HG03064 (cell line): ENCODE measurements at regions not wholly inside any gene's neighbourhood (a gene's known extent, or its start where the extent isn't known, plus 50 kb on each side); places are given as distances from the start of the nearest gene placed in this dataset.
"Not testable (repeated sequence)": the region's sequence is repeated elsewhere in the genome, so short reads cannot be mapped to it uniquely, and the experiment has no call there.

Source experiments
- ATAC-seq: cut with Tn5 transposase; IDR thresholded peaks from one replicate; pipeline ENCODE4 v1.9.1; 2021; ENCODE audit warnings: low read depth; ENCODE audit not compliant: unreplicated experiment

DNA sequence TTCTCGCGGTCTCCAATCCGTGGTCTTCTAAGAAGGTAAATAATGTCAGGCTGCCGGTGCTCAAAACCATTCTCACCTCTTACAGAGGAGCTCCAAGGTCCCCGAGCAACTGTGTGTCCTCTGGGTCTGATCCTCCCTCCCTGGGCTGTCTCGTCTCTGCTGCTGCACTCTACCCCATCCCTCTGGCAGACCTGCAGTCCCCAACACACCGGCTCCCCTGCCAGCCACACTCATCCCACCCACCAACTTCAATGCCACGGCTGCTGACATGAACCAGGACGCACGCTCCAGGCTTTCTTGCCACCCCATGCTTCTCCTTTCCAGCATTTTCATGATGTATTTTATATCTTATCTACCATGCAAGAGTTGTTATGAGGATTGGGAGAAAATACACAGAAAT lies 559.5 kb upstream of the SALL3 start:
- ATAC-seq: no peak

DNA sequence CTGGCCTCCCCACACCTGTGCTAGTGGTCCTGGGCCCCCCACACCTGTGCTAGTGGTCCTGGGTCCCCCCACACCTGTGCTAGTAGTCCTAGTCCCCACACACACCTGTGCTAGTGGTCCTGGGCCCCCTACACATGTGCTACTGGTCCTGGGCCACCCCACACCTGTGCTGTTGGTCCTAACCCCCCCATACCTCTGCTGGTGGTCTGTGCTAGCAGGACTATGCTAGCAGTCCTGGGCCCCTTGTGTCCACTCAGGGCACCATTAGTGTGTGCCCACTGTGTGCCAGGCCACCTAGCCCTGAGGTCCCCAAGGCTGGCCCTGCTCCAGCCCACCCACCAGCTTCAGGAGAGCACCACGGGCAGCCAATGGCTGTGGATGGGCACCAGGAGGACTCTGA lies 558.2 kb upstream of the SALL3 start:
- no peak for ATAC-seq

DNA sequence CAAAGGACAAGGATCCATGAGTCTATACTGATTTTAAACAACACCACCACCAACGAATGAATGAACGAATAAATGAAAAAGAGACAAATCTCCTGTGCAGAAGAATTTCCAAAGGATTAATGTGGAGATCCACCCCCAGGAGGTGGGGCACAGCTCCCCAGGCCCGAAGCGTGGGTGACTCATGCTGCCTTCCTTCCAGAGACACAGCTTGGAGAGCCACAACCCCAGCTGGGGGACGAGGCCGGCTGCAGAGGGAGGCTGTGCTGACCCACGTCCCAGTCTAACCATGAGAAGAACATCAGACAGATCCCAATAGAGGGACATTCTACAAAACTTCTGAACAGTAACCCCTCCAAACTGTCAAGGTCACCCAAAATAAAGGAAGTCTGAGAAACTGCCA lies 557.3 kb upstream of the SALL3 start:
- ATAC-seq: no peak

DNA sequence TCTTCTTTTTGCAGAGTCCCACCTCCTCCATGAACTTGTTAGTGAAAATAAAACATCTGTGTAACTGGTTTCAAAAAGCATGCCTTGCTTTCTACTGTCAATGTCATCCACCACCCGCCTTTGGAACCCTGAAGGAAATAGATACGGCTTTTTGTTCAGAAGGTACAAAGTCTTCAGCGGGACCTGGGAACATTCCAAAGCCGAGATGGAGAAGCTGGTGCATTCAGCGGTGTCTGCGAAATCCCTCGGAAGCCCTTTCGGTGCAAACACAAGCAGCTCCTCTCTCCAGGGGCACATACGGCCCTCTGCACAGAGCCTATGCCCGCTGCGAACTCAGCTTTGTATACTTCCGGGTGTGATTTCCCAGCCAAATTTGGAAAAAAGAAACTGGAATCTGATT lies 555.8 kb upstream of the SALL3 start:
- no peak for ATAC-seq

DNA sequence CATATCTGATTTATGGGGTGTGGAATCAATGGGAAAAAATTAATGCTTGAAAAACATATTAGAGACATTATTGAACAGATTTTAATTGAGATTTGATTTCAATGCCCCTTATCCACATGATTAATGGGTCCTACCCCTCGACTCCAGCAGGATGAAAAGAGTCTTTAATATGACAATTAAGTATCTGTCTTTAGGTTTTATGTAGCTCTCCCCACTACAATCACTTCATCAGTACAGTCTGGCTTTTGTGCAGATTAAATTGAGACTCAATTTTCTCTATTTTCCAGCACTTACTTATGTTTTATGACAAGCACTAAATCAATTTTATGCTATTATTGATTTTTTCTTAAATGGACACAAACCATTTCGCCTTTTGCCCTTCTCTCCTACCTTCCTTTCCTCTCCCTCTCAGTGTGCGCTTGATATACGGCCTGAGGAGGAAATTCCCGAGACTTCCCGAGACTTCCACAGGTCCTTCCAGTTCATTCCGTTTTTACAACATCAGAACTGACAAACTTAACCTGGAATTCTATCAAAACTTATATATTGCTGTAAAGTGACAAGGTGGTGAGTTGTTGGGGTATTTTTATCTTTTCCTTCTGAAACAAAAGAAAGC lies 555.1 kb upstream of the SALL3 start:
- ATAC-seq: no peak

DNA sequence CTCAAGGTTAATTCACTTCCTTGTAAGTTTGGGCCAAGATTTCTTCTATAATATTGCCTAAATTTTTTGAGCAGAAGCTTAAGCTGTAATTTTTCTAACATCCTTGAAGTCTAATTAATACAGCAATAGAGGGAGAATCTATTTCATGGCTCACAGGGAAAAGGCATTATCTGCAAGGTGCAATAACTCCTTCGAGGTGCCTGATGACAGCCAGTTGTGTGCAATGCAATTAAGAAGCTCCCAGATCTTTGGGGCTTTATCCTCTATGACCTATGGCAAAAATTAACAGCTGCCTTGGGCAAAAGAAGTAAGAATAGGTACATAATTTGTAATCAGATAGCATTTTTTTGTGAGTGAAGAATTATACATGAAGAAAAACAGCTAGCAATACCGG lies 554.6 kb upstream of the SALL3 start:
- ATAC-seq: no peak

DNA sequence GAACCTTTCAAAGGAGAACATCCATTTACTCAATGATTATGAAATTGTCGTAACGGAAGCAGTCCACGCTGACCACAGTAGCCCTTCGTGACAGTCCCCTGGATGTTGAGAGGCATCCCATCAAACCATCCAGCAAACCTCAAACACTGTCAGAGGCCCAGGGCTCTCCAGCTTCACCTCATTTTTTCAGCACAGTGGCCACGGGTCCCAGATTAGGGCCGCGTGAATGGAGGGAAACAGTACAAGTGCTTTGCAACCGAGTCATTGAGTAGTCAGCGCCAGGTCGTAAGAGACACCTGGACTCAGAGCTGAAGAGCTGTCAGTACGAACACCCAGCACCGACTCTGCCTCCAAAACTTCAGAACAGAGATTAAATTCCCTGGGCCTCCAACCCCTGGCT lies 552.5 kb upstream of the SALL3 start:
- ATAC-seq: no peak

DNA sequence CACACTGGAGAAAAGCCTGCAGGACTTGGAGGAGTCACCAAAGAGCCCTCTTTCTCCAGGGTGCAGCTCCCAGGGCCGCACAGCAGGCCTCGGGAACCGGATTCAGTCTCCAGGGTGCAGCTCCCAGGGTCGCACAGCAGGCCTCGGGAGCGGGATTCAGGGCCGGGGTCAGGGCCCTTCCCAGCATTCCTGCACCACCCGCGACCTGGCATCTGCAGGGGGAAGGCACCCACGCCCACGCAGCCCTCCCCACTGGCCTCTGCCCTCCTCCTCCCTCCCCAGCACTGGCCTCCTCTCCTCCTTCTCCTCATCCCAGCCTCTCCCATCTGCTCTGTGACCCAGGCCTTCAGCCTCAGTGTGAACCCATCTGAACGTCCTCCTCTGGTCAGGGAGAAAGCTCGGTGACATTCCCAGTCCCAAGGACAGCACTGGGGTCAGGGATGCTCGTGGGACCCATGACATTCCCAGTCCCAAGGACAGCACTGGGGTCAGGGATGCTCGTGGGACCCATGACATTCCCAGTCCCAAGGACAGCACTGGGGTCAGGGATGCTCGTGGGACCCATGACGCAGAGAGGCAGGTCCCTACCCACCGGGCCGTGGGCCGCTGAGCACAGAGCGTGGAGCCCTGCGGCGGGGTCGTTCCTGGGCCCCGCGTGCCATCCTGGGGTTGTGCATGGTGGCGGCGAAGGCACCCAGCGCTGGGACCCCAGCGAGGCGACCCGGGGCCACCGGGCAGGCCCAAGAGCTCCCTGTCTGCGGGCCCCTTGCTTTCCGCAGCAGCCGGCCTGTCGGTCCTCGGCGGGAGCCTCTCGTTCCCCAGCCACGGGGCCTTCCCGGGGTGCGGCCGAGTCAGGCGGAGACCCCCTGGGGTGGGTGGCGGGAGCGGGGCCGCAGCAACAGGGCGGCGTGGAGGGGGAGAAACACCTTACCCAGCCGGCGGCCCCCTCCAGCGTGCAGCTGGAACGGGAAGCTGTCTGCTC lies 550.2 kb upstream of the SALL3 start:
- no peak for ATAC-seq

DNA sequence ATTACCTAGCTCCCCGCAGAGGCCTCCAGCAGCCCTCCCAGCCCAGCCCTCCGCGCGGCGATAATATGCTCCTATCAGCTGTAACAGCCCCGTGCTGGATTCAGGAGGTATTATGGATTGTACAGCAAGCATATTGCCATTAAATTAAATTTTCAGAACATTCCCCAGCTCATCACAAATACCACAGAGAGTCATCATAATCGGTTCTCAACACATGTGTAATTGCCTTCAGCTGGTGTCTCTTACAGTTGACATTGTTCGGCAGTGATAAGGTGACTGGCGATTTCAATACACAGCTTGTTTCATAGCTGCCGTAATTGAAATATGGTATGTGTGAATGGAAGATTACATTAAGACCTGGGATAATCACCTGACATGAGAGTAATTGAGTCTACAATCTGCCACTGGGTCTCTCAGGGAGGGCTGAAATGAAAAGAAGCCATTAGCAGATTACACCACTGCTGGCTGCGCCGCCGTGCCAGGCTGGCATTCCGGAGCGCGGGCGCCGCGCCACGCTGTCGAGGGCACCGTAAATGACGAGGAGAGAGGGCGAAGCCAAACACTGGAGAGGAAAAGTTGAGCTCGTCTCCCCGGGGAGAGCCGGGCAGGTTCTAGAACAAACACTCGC lies 549.4 kb upstream of the SALL3 start:
- no peak for ATAC-seq

DNA sequence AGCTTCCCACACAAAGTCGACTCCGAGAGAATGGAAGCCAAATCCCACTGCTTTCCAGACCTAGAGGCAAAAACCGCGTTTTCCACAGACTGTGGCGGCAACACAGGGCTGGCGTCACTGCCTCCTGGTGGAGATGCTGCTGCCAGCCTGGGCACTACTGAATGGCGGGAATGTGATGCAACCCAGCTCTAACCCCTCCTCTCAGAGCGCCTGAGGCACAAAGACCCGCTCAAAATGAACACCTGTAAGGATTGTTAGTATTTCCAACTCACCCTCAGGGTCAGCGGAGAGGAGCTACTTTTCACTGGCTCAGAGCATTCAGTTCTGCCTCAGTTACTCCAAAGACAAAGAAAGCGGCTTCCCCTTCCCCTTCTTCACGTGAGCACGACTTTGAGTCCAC lies 548.0 kb upstream of the SALL3 start:
- no peak for ATAC-seq

DNA sequence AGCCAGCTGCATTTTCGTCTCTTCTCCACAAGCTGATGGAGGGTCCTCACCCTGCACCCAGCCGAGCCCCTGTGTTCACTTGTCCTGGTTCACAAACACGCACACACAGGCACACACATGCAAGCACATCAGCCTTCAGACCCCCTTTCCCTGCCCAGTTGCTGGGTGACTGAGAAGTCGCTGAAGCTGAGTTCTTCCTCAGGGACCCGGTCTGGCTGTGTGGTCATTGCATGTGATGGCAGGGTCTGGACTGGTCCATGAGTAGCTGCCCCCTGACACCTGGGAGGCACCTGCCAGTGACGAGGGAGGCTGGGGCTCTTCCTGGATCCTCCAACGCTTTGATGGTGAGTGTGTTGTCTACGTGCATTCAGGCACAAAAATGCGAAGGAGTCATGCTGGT lies 546.1 kb upstream of the SALL3 start:
- ATAC-seq: no peak

DNA sequence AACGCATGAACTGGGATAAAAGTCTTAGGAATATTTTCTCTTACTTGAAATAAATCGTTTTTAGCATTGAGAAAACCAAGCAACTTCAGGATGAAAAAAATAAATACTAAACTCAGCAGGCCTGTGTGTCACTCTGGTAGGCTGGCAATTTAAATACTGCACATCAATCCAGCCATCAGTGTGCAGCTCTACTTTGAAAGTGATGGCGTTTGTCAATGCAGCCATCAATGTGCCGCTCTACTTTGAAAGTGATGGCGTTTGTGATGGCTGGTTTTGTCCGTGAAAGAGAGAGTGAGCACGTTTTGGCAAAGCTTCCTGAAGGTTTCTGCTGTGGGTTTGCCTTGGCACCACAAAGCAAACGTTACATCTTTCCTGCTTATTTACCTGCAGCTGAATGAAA lies 543.5 kb upstream of the SALL3 start:
- no peak for ATAC-seq

DNA sequence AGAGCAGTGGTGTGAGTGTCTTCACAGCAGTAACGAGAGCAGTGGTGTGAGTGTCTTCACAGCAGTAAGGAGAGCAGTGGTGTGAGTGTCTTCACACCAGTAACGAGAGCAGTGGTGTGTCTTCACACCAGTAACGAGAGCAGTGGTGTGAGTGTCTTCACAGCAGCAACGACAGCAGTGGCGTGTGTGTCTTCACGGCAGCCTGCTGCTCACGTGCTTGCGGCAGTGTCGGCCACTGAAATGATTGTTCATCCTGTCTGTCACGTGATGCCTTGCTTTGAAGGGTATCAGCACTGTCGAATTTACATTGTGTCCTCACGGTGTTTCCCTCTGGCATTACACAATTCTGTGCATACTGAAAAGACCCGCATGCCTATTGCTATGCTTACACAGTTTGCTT lies 541.4 kb upstream of the SALL3 start:
- not testable (repeated sequence) for ATAC-seq

DNA sequence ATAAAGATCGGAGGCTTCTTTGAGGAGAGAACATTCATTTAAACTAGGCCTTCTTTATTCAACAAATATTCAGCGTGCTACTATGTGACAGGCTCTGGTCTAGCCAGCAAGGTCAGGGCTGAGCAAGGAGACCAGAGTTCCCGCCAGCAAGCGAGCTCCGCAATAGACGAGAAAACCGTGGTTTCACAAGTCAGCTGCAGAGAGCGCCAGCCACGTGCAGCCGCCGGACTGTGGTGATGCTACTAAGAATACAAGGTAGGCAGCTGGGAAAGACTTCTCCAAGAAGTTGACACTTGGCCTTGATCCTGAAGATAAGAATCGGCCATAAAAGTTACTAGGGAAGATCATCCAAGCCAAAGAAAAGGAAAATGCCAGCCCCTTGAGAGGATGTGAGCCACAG lies 533.7 kb upstream of the SALL3 start:
- no peak for ATAC-seq

DNA sequence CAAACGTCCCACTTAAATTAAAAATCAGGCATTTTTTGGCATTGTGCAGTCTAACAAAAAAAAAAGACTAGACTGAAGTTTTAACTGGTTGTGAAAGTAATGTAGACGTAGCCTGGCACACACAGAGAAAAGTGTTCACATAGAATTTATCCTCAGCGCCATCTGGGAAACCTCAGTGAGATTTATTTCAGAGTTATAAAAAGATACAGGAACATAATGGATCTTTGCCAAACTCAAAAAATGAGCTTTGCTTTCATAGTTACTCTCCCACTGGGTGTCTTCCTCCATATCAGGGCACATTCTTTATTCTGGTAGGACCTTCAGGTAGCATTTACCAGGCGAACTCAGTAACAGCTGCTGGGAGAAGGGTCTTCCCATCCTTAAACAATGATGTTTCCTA lies 532.4 kb upstream of the SALL3 start:
- ATAC-seq: no peak

DNA sequence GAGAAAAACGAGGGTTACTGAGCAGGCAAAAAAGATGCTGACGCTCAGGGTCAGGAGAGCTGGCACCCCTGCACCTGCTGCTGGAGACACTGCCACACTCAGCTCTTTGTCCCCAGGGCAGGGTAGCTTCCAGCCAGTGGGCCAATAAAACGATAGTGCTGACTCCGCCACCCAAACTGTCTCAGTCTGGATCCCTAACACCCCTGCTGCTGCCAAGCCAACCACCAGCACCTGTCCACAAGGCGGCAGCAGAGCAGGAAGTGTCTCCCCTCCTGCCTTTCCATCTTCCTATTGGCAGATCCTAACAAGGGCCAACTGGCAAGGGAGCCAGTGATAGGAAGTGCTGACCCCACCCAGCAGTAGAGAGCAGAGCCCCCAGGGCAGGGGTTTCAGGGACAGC lies 531.5 kb upstream of the SALL3 start:
- no peak for ATAC-seq

DNA sequence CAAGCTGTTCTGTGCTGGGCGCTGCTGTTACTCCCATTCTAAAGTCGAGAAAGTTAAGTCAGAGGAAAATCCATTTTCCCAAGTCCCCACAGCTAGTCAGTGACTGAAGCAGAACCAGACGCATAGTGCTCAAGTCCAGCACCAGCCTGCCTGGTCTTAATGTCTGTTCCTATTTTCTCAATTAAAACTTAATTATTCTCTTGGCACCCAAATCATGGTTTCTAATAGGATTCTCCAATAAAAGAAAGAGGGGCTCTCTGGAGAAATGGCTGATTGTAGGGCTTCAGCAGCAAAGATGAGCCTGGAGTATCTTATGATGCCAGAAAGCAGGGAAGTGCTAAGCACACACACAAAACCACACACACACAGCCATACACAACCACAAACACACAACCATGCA lies 531.0 kb upstream of the SALL3 start:
- ATAC-seq: no peak

DNA sequence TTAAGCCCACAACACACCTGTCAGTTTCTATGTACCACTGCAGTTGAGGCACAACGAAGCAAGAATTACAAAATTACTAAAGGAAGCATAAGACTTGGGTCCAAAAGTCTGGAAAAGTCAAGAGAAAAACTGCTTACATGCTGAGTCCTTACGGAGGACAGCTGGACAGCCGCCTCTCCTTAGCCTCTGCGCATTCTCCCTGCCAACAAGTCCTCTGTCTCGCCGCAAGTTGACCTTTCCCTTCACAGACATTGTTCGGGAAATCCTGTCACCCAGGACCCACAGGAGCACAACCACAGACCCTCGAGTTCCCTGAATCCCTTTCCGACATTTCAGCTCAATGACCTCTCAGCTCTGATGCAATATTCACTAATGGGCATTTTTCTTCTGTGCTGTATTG lies 525.4 kb upstream of the SALL3 start:
- ATAC-seq: no peak

DNA sequence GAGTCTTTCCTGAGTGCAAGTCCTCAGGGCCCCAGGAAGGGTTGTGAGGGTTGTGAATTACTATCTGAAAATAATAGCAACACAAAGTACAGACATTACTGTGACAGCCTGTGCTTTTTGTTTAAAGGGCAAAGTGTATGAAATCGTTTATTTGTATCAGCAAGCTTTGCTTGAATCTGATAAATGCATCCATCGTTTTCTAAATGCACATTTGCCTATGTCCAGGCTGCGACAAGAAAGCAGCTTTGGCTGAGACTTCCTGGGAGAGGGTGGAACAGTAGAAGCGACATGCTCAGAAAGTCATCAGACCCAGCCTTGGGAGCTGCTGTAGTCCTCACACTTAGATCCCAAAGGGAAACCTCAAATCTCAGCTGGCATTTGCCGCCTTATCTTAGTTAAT lies 524.2 kb upstream of the SALL3 start:
- no peak for ATAC-seq

DNA sequence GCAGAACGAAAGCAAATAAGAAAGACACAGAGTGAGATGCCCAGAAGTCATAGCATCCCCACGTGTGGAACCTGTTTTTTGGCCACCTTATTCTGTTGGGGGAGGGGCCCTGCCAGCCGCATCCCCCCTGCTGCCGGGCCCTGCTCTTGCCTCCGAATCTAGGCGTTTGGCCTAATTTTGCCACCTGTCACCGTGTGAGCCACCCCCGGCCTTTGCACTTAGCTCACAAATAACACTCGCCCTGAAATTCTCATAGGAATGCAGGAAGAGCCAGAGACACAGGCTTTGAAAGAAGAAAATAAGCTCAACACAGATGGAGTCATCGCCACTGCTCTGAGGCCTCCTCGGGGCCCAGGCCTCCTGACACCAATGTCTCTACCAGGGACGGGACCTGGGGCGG lies 522.6 kb upstream of the SALL3 start:
- no peak for ATAC-seq

DNA sequence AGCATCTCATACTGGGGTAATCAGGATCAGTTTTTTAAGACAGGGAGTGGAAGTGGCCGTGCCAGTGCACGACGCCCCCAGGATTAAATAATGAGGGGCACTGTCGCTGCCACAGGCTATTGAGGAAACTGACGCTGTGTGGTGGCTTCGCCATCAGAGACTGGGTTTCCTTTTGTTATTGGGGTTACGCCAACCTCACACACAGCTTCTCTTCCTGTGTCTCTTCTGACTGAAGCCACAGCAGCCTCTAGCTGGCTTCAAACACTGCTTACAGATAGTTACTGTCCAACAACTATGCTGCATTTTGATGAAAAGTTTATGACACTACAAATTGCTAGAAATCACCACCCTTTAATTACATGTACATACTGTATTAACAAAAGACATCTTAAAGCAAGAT lies 521.9 kb upstream of the SALL3 start:
- no peak for ATAC-seq

DNA sequence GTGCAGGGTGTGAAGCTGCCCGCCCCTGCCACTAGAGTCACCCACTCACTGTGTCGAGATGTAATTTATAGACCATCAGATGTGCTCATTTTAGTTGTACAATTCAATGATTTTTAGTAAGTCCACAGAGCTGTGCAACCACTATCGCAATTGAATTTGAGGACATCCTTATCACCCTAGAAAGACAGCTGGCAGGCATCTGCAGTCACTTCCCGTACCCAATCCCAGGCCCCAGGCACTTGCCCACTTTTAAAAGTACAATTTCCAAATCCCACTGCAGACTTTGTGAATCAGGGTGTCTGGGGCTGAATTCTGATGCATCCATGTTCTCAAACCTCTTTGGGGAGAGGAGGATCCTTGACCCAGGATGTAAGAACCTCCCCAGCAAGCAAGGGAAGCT lies 521.3 kb upstream of the SALL3 start:
- ATAC-seq: no peak
